Prostate gland (tissue), 2 donors: ENCODE measurements at regions not wholly inside any gene's neighbourhood (a gene's known extent, or its start where the extent isn't known, plus 50 kb on each side); places are given as distances from the start of the nearest gene placed in this dataset.

Source experiments
- CTCF ChIP-seq, 4 experiments: fragments of 200-600 bp in 2 of 4; fragments of 450-650 bp in 2 of 4; sonication (generic) in 2 of 4; IDR thresholded peaks; 1 replicate in 3 of 4; 2 replicates in 1 of 4; pipeline ENCODE4 v1.5.1; 2016 to 2019; ENCODE audit warnings: antibody characterized with exemption in 4 of 4, mild to moderate bottlenecking in 2 of 4, moderate library complexity in 2 of 4
- POLR2AphosphoS5 ChIP-seq: sonication (generic); formaldehyde crosslinking; IDR thresholded peaks from one replicate; pipeline ENCODE4 v1.6.1; 2017; ENCODE audit warnings: antibody characterized with exemption

DNA sequence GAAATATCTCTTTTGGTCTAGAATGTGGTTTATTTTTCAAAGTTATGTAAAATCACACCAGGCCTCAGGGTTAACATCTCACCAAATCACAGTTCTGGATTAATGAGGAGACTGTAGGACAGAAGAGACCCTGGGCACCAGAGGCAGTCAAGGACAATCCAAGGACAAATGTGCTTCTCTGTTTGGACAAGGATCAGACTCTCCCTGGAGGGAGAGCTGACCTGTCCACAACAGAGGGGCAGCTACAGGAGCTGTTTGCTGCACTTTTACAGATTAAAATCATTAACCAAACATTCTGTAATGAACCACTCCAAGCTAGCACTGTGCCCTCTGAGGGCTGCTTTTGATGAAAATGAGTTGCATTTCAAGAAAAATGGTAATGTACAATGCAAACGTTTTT, 690.6 kb upstream of the SLC8A1 start:
- TF ChIP-seq CTCF (IDR thresholded peaks at IDR 0.05) (no peak), POLR2AphosphoS5 (no peak)
